Lung microvascular endothelial cell (primary cell): ENCODE measurements at regions not wholly inside any gene's neighbourhood (a gene's known extent, or its start where the extent isn't known, plus 50 kb on each side); places are given as distances from the start of the nearest gene placed in this dataset.
A peak's percentile ranks its signal among the peaks of the same experiment; 100 is the strongest.

ENCODE experiments used
- DNase-seq, 2 donors: peaks; one replicate each; pipeline versions ENCODE4 v3.0.0 to v3.0.0-alpha.2; 2010; ENCODE audit warnings: low read depth in 2 of 2

DNA sequence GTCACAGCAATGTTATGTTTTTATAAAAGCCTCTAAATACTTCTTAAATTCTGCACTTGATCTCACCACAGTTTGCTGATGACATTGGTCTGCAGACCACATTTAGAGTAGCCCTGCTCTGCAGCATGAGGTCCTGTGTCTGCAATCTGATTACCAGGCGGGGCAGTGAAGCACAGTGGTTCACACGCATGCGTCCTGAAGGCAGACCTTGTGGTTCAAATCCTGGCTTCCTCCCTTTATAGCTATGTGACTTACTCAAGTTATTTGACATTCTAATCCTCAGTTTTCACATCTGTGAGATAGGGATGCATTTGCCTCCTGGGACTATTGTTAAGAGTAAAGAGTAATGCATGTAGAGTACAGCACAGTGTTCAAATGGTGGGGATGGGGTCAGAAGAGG lies 50.3 kb downstream of the BMAL2 start:
- no peak for DNase-seq

DNA sequence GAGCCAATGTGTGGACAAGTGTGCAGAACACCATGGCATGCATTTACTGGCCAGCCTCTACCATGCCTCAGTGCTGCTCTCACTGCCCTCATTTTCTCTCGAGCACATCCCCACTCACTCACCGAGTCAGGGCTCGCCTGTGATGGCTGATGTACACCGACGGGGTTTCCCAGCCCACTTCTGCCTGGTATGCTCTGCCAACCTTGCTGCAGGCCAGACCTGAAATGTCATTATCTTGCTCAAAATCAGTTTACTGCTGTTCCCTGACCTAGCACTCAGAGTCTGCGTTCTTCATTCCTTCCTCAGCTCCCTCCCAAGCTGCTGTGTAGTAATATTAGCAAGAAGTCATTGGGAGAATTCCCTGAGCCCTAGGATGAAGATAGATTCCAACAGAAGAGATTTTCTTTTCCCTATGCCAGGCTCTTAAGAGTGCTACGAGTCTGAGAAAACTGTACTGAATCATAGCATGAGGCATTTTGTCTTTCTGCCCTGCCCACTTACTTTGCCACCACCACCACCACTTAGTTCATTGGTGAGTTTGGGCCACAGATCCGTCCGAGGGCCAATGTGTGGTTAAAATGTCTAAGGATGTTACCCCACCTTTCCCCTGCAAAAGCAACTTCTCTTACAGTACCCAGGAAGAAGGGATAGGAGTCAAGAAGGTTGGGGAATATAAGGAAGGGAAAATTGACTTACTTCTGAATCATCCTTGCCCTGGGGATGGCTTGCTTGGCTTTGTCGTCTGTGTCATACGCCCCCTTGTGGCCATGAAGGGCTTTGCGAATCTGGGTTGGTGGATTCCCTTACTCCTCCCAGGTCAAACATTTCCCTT lies 51.0 kb downstream of the BMAL2 start:
- DNase-seq: peak; percentile 85 to 91

DNA sequence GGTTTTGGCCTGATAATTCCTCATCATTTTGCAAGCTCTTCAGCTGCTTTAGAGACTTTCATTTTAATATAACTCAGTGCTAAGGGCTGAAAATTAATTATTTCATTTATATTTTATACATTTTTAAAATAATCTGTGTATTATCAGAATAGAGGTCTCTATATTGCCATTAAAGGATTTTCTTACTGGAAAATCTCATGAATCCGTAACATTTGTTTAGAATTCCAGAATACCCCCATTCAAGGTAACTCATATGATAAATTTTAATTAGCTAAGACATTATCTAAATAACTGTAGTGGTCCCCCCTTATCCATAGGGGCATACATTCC lies 51.6 kb downstream of the BMAL2 start:
- no peak for DNase-seq

DNA sequence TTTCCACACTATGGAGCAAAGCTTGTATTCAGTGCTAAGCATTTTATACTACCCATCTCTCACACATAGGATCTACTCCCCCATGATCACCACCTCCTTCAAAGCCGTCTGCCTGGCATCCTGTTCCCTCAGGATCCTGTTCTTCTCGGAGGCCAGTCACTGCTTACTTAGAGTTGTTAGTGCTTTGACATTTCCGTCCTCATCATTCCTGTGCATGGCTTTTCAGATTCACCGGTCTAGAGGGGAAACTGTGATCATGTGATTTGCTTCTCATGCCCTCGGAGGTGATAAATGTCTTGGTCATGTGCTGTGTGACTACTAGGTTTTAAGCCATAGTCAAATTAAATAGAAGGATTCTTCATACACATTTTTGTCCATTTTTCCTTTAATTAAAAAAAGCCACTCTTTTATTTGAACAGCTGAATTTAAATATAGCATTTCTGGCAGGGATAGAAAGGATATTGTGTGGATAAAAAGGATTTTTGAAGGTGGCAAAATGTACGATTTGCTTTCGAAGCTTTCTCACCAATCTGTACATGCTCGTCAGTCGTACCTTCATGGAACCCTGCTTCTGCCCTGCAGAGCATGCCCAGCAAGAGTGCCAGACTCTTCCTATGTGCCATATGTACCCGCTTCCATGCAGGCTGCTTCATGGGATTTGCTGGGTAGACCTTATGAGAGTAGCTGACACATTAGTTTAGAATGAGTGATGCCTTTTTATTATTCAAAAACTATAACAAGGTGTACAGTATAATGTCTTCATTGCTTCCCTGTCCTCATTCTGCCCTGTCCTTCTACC lies 53.3 kb downstream of the BMAL2 start:
- peak in 1 of 2 donors; percentile 61 for DNase-seq

DNA sequence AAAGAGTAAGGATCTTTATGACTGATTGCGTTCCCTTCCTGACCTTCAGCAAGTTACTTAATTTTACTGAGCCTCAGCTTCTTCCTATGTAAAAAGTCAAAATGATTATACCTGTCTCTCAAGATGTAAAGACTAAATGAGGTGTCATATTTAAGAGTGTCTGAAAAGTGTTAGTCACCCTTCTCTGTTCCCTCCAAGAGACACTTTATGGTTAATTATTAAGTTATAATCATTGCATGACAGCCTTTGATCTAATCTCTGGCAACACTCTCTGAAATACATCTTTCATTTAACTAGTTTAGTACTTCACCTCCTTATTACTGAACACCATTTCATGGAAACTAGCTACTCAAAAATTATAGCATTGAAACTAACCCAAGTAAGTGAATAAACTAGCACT lies 54.8 kb downstream of the BMAL2 start:
- DNase-seq: no peak

DNA sequence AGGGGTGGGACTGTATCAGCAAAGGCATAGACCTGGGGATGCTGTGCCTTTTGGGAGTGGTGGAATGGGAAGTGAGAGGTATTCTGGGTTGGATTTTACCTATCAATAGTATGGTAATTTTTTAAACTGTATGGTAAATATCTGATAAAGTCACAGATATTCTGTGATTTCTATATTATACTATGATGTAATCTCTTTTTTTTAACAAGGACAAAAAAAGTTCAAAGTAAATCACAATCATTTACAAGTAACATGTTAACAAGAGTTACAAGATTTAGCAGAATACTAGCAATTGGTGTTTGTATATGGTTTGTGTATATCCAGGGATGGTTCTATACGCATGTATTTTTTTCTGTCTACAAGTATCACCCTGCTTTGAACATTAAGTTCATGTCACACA lies 56.0 kb downstream of the BMAL2 start:
- no peak for DNase-seq

DNA sequence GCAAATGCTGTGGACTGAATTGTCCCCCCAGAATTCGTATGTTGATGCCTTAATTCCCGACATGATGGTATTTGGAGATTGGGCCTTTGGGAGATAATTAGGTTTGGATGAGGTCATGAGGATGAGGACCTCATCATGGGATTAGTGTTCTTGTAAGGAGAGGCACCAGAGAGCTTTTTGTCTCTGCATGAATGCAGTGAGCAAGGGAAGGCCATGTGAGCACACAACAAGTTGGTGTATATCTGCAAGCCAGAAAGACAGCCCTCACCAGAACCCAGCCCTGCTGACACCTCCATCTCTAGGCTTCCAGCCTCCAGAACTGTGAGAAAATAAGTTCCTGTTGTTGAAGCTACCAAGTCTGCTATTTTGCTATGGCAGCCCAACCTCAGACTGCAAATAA lies 51.9 kb upstream of the SMCO2 start:
- DNase-seq: no peak

DNA sequence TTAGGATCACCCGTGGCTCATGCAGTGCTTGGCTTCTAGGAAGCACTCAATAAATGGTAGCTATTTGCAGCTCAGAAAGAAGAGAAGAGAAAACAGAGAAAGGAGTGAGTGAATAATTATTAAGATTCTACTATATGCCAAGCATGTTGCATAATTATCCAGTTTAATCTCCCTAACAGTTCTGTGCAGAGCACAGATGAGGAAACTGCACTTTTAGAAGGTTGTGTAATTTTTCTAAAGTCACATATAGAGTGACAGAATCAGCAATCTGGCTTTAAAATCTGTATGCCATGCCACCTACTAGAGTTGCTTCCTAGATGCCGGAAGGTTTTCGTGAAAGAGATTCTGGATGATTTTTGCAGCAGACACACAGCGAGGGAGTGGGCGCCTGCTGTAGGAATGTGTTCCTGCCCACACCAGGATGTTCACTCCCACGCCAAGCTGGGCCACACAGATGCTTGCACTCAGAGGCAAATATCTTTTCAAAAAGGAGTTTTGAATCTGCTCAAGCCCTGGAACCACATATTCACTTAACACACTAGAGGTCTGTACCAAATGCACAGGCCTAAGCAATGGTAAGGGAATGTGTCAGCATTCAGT lies 50.2 kb upstream of the SMCO2 start:
- no peak for DNase-seq
